ENCODE measurements at regions not wholly inside any gene's neighbourhood (a gene's known extent, or its start where the extent isn't known, plus 50 kb on each side); places are given as distances from the start of the nearest gene placed in this dataset.

DNA sequence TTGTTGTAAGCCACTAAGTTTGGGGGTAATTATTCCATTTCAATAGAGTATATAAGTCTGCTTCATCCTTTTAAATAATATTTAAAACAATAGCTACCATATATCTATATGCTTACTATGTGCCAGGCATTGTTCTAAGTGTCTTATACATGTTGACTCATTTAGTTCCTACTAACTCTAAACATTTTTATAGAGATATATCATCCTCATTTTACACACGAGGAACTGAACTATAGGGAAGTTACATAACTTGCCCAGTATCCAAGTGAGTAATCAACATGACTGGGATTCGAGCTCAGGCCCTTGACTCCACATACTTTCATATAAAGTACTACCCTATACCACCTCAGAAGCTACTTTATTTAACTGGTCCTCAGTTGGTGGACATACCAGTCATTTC is 175.3 kb upstream of the RAI2 start:
- H3K36me3 ChIP-seq, result no peaks in the 10 kb centered on the region
- TF ChIP-seq, protein P1, sequence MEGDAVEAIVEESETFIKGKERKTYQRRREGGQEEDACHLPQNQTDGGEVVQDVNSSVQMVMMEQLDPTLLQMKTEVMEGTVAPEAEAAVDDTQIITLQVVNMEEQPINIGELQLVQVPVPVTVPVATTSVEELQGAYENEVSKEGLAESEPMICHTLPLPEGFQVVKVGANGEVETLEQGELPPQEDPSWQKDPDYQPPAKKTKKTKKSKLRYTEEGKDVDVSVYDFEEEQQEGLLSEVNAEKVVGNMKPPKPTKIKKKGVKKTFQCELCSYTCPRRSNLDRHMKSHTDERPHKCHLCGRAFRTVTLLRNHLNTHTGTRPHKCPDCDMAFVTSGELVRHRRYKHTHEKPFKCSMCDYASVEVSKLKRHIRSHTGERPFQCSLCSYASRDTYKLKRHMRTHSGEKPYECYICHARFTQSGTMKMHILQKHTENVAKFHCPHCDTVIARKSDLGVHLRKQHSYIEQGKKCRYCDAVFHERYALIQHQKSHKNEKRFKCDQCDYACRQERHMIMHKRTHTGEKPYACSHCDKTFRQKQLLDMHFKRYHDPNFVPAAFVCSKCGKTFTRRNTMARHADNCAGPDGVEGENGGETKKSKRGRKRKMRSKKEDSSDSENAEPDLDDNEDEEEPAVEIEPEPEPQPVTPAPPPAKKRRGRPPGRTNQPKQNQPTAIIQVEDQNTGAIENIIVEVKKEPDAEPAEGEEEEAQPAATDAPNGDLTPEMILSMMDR (IDR thresholded peaks at IDR 0.05), result no peak
- TF ChIP-seq POLR2A (IDR thresholded peaks at IDR 0.05), result no peak
- no peak for TF ChIP-seq EP300 (IDR thresholded peaks at IDR 0.05)
- TF ChIP-seq POLR2AphosphoS5 (IDR thresholded peaks at IDR 0.05), result no peak
- 45 to 56% methylated on average over 2 of the region's 2 CpGs for WGBS, 2 donors

DNA sequence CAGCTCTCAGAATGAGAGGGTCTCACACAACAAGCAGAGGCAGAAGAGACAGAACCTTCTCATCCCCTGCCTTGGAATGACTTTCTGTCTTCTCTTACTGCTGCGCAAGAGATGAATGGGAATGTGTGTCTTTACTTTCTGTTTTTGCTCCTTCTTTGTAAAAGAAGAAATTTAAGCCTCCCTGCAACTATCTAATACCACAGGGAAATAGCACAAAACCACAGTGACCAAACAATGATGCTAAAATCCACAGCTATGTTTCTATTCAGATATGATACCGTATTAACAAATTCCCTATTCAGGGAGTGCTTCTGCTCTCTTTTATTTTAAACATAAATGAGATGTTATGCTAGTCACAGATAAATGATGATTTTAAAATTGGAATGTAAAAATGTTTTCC is 173.8 kb upstream of the RAI2 start:
- no peak overlapping the region for H3K4me3 ChIP-seq
- ATAC-seq (ENCODE audit: low FRiP score in 2 of 2), result no peak
- H3K4me1 ChIP-seq, result no peaks in the 10 kb centered on the region
- H3K36me3 ChIP-seq, result no peaks in the 10 kb centered on the region
- no peaks in the 10 kb centered on the region for H3K9me3 ChIP-seq
- 61 to 66% methylated on average over 2 of the region's 2 CpGs for WGBS, 2 donors
- H3K27me3 ChIP-seq, result no peaks in the 10 kb centered on the region
- H3K27ac ChIP-seq, result no peak overlapping the region
- TF ChIP-seq POLR2AphosphoS5 (IDR thresholded peaks at IDR 0.05) (no peak), POLR2A (IDR thresholded peaks at IDR 0.05) (no peak), EP300 (IDR thresholded peaks at IDR 0.05) (no peak)
- TF ChIP-seq, protein P1 (IDR thresholded peaks at IDR 0.05), result no peak
- no peak for DNase-seq

More for the DNA sequence above, 175.3 kb upstream of the RAI2 start:
- H3K27ac ChIP-seq, result no peak overlapping the region
- ATAC-seq (ENCODE audit: low FRiP score in 2 of 2) (no peak), DNase-seq (no peak)
- H3K4me1 ChIP-seq, result no peaks in the 10 kb centered on the region
- H3K9me3 ChIP-seq, result no peaks in the 10 kb centered on the region
- no peak overlapping the region for H3K4me3 ChIP-seq
- H3K27me3 ChIP-seq, result no peaks in the 10 kb centered on the region

DNA sequence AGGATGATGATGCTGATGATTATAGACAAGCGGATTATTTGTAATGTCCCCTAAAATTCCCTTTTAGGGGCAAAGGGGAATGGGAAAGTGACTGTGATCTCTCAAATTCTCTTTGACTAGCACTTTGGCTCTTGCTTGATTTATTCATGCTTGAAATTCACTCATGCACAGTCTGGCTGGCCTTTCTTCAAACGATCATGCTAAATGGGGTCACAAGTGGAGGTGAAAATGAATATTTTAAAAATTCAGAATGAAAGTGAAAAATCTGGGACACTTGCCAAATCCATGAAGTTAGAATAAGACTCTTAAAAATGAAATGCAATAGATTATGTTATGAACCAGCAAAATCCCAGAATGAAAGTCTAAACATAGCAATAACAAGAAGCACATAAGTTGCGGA is 173.4 kb upstream of the RAI2 start:
- no peaks in the 10 kb centered on the region for H3K9me3 ChIP-seq
- DNase-seq (no peak), ATAC-seq (ENCODE audit: low FRiP score in 2 of 2) (no peak)
- TF ChIP-seq POLR2AphosphoS5 (IDR thresholded peaks at IDR 0.05) (no peak), EP300 (IDR thresholded peaks at IDR 0.05) (no peak), POLR2A (IDR thresholded peaks at IDR 0.05) (no peak)
- TF ChIP-seq, protein P1 (IDR thresholded peaks at IDR 0.05), result no peak
- no peaks in the 10 kb centered on the region for H3K27me3 ChIP-seq
- H3K4me3 ChIP-seq, result no peak overlapping the region
- 72% methylated on average over 3 of the region's 3 CpGs for WGBS, 2 donors
- H3K36me3 ChIP-seq, result no peaks in the 10 kb centered on the region
- H3K27ac ChIP-seq, result no peak overlapping the region
- no peaks in the 10 kb centered on the region for H3K4me1 ChIP-seq

DNA sequence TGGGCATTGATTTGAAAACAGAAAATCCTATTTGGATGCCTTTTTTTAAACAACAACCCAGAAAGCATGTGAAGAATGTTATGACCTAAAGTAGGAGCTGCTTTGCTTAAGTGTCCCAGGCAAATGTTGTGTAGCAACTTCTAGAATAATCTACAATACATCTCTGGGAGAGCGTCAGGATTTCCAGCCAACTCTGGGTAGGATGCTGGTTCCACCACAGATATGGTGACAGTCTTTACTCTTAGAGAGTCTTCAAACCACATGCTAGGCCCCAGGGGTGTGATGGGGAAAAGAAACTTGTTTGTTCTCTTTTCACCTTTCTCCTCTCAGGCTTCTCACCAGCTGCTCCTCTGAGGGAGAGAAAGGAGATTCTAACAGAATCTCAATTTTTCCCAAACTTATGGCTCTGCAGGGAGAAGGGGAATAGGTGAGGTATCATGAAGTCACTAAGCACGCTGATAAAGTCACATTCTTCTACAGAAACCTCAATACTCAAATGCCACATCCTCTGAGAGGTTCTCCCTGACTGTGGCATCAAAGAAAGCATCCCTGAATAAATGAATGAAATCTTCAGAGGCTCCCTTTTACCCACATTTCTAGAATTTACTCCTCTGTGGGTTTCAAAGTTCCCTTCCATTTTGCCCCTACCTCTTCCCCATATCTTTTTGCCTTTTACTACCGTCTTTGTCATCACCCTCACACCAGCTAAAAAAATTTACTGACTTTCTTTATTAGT is 171.6 kb upstream of the RAI2 start:
- Histone ChIP-seq H3K27me3 (no peaks in the 10 kb centered on the region), H3K4me3 (no peak overlapping the region), H3K9me3 (no peaks in the 10 kb centered on the region), H3K36me3 (no peaks in the 10 kb centered on the region), H3K4me1 (no peaks in the 10 kb centered on the region), H3K27ac (no peak overlapping the region)
- ATAC-seq (ENCODE audit: low FRiP score in 2 of 2), result no peak
- DNase-seq, result no peak
- WGBS, 2 donors, result 75 to 77% methylated on average over 3 of the region's 3 CpGs
- no peak for TF ChIP-seq EP300 (IDR thresholded peaks at IDR 0.05)
- no peak for TF ChIP-seq POLR2AphosphoS5 (IDR thresholded peaks at IDR 0.05)
- no peak for TF ChIP-seq POLR2A (IDR thresholded peaks at IDR 0.05)
- TF ChIP-seq, protein P1 (IDR thresholded peaks at IDR 0.05), result no peak
